HG03175 (cell line): ENCODE measurements at regions not wholly inside any gene's neighbourhood (a gene's known extent, or its start where the extent isn't known, plus 50 kb on each side); places are given as distances from the start of the nearest gene placed in this dataset.

Source experiments
- ATAC-seq: cut with Tn5 transposase; IDR thresholded peaks from one replicate; pipeline ENCODE4 v1.9.1; 2021; ENCODE audit warnings: mild to moderate bottlenecking, moderate library complexity; ENCODE audit not compliant: unreplicated experiment

DNA sequence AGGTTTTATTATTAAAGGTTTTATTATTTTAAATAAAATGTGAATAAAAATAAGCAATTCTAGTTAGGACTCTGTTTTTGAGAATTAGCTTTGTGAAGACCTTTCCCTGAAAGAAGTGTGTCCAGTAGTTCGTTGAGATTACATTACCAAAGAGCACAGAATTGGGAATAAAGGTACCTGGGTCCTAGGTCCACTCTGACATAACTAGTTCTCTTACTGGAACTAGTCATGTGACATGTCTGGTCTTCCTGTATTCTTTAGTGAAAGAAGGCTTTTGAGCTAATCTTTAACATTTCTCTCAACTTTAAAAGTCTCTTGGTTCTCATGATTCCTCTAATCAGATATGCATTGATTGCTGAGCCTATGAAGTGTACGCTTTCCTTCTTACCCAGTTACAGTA lies 292.0 kb upstream of the SMIM31 start:
- ATAC-seq, result no peak

DNA sequence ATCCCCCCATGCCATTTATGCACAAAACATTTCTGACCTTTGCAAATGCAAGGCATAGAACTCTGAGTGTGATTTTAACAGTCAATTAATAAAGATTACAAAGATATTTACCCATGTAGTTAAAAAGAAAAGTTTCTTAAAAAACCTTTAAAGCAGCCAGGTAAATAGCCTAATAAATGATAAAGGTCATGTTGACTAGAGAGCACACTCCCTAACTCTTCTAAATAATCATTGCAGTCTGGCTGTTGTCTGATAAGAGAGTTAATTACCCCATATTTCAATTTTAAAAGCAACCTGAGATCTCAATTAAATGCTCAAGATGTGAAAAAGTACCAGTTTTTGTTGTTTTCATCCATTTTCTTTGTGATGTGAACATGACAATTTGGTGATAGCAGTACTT lies 291.5 kb upstream of the SMIM31 start:
- ATAC-seq, result no peak

DNA sequence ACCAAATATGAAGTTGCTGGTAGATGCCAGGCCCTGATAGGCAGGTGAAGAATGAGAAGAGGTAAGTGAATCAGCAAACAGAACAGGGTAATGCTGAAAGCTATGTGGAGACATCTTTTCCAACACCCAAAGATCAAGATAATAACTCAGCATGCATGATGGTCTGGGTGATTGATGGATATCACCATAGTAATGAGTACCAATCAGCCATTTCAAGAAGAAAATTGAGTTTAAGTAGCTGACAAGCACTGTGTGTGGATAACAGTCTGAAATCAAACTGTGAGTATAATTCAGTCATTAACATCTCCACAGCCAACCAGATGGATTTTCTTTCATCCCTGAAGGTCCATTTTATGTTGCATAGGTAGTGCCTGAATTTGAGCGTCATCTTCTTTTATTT lies 289.6 kb upstream of the SMIM31 start:
- ATAC-seq, result no peak

DNA sequence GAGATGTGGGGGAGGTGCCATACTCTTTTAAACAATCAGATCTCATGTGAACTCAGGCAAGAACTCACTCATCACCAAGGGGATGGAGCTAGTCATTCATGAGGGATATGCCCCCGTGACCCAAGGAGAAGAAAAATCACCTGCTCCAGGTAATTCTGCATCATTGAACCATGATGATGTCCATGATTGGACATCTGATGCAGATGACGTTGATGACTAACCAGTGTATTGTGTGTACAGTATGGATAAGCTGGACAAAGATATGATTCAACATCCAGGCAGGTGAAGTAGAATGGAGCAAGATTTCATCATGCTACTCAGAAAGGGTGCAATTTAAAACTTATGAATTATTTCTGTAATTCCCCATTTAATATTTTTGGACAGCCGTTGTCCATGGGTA lies 286.4 kb upstream of the SMIM31 start:
- ATAC-seq, result no peak

DNA sequence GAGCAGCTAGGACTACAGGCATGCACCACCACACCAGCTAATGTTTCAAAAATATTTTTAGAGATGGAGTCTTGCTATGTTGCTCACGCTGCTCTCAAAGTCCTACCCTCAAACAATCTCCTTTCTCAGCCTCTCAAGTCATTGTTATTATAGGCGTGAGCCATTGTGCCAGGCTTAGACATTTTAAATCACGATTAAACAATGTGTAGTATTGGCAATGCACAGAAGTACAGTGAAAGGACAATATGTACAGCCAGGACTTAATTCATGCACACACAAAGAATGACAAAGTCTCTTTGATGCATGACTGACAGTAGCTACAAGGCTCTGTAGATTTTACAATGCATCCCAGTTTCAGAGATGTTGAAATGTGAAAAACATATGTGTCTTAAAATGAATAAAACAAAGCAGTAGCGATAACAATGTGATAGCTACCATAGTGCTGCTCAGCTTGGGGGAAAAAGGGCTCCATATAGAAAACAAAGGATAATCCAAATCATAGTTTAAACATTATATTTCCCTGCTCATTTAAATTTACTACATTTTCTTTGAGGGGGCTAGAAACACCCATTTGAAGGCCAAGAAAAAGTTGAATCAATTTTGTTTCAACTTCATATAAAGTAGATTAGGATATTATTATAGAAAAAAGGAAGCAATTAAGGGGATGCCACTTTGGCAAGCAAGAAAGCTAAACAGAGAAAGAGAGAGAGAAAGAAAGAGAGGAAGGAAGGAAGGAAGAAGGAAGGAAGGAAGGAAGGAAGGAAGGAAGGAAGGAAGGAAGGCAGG lies 272.4 kb upstream of the SMIM31 start:
- no peak for ATAC-seq

DNA sequence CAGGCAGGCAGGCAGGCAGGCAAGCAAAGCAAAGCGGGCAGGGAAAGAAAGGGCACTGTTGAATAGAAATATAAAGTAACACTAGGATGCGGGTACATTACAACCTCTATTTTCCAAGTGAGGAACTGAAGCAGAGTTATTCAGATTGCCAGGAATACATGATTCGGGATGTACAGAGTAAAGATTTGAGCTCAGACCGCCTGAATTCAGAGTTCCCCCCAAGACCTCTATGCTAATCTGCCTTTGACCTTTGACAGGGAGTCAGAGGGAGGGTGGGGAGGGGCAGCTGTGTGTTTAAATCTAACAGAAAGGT lies 271.9 kb upstream of the SMIM31 start:
- ATAC-seq, result no peak

DNA sequence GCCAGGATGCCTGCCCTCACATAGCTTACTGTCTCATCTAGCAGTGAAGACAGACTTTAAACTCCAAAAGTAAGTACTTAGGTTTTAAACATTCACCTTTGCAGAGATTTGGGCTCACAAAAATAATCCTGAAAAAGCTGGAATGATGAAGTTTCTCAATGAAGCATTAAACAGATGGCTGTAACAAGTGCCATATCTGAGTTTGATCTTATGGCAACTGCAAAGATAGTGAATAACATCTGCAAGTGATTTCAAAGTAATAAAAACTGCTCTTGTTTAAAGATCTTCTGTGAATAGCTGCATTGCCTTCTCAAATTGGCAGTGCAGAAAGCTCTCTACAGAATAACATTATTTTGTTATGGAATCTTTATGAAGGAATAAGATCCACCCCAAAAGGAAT lies 271.2 kb upstream of the SMIM31 start:
- no peak for ATAC-seq

DNA sequence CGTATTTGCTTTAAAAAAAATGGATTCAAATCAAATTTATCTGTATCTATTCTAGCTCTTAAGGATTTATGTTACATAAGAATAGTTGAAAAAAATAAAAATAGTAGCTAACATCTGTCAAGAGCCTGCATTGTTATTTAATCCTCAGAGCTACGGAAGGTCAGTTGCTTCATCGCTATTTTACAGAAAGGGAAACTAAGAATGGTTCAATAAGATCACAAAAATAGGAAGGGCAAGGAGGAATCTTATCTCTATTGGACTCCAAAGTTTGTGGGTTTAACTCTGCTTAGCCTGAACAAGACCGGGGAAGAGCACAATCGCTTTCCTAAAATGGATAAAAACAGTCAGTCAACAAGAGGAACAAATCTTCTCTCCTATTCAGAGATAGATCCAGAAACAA lies 270.2 kb upstream of the SMIM31 start:
- no peak for ATAC-seq

DNA sequence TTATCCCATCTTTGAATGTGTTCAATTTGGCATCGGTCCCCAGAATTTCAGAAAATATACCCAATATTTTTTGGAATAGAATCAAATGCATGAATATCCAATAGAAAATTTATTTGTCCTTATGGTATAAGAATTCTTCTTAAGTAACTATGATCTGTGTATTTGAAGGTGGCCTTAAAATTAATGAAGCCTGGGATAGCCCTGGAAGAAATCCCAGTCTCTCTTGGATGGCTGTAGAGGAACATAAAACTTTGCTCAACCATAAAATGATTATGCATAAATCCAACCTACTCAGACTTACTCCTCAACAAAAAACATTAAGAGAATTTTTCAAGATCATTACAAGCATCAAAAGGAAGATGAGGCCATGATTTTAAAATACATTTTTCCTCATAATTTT lies 269.4 kb upstream of the SMIM31 start:
- ATAC-seq, result no peak

DNA sequence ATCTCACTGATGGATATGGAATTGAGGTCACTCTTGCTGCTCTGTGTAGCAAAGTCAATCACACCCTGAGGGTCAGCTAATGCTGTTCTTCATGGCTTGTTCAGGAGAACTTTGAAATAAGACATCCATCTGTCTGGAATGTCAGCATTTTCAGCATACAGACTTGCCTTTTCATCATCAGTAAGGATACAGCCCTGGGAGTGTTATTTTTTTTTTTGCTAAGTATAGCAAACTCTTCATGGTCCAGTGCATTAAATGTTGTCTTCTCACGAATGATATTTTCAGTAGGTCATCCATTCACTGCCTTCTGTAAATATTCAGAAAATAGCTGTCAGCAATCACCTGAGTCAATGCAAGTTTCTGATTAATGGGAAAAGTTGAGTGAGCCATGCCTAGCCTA lies 268.8 kb upstream of the SMIM31 start:
- ATAC-seq, result no peak

DNA sequence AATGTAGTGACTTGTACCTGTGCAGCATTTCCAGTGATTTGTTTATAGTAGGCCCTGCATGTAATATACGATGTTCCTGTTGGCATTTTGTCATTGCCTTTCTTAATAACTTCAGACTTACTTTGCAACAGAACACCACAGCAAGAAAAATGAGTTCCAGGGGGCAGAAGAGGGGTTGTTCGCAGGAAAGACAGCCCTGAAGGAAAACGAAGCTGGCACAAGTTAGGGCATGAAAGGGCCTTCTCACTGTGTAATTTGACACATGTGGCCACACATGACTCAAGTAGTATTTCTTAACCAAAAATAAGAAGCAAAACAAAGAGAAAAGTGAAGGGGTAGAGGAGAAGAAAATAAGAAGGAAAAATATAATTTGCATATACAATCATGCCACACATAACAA lies 265.8 kb upstream of the SMIM31 start:
- ATAC-seq, result no peak

DNA sequence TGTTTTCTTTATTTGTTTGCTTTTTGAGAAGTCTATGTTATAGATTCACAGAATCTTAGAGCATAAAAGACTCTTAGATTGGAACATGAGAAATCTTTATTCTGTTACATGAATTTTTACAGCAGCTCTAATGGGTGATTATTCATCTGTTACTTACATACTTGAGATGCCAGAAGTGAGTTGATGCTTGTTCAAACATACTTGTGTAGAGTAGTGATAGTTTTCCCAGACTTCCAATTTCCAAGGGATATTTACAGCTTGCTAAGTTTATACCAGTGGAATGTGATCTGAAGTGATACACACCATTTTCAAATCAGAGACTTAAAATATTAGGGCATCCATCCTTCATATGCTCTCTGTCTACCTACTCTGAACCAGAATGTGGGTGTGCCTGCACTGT lies 252.9 kb upstream of the SMIM31 start:
- ATAC-seq, result no peak

DNA sequence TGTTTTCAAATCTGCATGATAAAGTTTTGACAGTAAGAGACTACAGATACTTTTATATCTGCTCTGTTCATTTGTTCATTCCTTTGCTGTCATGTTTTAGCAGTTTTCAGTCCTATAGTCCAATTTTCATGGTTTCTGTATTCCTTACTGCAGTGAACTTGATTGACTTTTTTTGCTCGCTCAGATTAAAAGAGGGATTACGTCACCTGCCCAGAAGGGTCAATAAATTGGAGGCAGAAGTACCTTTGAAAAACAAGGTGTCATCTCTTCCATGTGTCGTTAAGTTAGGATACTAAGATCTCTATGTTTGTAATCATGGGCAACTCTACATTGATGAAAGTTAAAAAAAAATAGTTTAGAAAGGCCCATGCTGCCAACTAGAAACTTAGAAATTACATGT lies 250.1 kb upstream of the SMIM31 start:
- no peak for ATAC-seq

DNA sequence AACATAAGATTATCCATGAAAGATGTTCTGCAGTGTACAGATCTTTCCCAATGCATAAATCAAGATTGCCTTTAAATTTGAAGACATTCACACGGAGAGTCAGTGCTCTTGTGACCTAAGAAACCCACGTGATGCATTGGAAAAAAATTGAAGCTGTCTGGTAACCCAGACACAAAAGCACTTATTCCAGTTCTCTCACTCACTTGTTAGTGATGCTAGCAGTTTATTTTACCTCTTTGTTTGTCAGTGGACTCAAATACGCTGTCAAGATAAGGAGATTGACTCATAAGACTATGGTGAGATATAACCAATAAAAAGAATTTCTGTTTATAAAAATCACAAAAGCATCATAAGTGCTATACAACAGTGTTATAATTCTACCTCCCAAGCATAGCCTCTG lies 245.8 kb upstream of the SMIM31 start:
- ATAC-seq, result no peak

DNA sequence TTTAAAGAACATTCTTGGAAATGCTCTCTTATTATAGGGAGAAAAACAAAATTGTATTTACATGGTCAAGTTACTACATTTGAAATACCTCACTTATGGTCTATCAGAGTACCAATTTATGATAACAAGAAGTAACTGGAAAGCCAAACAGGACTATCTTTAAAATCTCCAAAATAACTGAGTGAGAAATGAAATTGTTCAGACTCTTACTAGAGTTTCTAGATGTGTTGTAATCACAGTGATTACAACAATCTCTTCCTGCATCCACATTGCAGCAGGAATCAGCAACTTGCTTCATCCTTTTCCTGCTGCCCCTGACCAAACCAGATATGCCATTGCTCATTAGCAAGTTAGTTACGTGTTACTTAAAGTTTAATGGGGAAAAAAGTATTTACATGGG lies 245.2 kb upstream of the SMIM31 start:
- ATAC-seq, result no peak

DNA sequence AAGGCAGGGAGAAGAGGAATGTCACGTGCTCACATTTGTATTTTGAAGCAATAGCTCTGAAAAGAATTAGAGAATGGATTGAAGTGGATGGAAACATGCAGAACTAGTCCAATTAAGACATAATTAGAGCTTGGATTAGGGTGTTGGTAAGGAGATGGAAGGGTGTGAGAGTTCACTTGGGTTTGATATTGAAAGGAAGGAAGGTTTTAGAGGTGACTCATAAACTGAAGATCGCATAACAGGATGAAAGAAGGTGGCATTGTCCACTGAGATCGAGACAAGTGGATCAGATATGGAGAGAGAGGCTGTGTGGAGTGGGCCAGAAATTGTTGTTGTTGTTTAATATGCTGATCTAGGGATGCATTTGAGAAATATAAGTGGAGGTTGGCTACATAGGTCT lies 244.0 kb upstream of the SMIM31 start:
- ATAC-seq, result no peak

DNA sequence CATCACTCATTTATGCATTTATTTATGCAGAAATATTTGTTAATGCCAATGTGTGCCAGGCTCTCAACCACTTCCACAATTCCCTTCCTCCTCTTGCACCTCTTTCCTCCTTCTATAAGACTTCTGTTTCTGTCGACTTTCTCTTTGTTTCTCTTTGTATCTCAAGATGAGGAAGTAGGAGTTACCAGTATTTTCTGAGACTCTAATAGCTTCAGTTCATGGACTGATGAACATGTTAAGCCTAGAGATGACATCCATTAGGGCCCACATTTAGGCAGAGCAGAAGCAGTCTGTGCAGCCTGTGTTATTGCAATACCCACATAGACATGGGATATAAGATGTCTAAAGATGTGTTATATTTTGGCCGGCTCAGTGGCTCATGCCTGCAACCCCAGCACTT lies 241.8 kb upstream of the SMIM31 start:
- ATAC-seq, result no peak

DNA sequence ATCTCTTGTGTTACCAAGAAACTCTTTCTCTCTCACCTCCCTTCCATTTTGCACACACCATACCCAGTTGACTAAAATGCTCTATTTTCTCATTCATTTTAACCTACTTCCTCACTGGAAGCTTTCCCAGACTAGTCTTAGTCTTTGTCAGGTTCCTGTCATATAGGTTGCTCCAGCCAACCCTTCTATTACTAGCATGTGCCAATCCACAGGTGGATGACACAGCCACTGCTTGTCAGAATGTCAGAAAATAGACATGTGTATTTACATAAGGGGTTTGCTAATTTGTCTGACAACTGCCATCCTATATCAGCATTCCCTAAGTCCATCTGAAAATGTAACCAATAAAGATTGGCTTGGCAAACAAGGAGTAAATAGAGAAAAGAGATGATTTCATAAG lies 239.2 kb upstream of the SMIM31 start:
- ATAC-seq, result no peak

DNA sequence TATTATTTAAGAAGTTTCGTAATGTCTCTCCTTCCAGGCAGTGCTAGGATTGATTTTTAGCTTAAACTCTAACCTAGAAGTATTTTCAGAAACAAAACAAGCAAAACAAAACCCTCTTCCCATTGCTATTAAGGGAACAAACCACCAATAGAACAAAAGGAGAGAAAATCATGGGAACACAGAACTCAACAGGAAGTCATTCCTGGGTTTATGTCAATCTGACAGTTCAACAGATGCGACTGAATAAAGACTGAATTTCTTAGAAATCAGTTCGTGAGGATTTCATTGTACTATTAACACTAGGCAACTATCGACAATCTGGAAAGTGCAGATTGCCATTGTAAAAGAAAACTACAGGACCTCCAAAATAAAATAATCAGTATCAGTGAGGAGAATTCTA lies 229.1 kb upstream of the SMIM31 start:
- ATAC-seq, result no peak

DNA sequence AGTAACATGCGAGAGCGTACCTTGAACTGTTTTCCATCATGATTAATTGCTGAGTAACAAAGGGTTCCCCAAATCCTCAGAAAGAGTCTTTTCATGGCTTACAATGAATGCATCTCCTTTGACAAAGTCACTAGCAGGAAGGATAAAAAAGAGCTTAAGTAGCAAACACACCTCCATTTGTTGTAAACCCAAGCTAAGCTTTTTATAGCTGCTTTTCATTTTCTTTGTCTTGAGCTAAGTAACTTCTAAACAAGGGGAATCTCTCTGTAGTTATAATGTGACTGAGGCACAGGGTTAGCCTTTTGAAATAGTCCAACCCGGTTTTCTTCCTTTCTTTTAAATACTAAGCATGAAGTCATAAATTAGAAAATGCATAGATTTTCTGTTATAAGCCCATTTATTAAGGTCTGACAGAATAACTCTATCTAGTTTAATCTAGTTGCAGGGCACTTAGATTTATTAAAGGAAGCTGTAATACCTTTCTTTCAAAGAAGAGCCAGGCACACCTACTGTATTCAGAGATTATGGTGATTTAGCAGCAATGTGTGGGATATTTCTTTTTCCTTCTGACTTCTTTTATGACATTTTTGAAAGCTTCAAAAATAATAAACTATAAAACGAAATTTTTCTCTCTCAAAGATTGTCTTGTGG lies 226.9 kb upstream of the SMIM31 start:
- ATAC-seq, result no peak

DNA sequence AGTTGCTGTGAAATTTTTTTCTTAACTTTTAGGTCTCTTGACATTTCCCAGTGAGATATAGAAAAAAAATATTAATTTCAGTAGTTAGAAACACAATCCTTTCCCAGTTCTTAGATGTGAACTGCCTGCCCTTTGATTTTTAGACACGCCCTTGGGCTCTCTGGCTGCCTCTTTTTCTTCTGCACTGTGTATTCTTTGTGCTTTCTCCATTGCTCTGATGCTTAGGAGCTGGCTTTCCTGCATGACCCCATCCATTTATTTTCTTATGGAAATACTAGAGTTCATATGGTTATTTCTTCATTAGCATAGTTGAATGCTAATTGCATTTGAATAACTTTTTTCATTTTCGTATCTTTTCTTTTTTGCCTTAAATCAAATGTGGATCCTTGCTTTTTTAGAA lies 224.9 kb upstream of the SMIM31 start:
- no peak for ATAC-seq

DNA sequence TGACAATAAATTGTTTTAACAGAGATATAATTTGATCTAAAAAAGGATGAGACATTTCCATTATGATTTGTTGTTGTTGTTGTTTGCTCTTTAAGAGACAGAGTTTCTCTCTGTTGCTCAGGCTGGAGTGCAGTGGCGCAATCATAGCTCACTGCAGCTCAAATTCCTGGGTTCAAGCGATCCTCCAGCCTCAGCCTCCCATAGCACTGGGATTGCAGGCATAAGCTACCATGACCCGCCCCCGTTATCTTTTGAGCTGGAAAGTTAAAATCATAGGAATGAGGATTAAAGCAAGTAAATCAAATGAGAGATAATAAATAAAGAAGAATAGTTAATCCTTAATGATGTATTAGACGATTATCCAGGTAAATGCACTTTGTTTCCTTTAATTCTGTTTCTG lies 224.4 kb upstream of the SMIM31 start:
- no peak for ATAC-seq

DNA sequence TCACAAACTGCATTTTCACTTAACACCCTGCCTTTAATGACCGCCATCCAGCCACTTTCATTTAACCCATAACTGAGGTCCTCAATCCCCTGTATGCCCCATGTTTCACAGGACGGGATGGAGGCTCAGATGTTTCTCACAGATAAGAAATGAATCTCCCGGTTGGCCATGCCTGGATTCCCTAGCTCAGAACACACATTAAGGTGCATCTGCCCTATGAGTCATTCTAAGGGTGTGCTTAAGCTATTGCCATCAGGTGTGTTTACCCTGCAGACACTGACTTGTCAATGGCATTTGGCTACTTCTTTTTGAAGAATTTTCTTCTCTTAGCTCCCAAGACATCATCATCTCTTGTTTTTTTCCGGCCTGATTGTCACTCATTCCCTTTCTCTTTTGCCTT lies 222.6 kb upstream of the SMIM31 start:
- ATAC-seq, result no peak
